ENCODE measurements at regions not wholly inside any gene's neighbourhood (a gene's known extent, or its start where the extent isn't known, plus 50 kb on each side); places are given as distances from the start of the nearest gene placed in this dataset.

GRCh38 chr15:81425905-81426304 is 51.9 kb upstream of the TMC3 start:
- peaks cover 4% of the 10 kb centered on the region for H3K9me3 Mint-ChIP-seq (ENCODE audit: low read depth)
- TF ChIP-seq CTCF (IDR thresholded peaks at IDR 0.05; ENCODE audit: unreplicated experiment), result no peak
- no peaks in the 10 kb centered on the region for H3K4me1 Mint-ChIP-seq (ENCODE audit: low read depth)
- H3K4me3 Mint-ChIP-seq (ENCODE audit: low read depth), result no peak overlapping the region
- no peak for DNase-seq (ENCODE audit: low spot score, unreplicated experiment)
- H3K27ac Mint-ChIP-seq, result no peak overlapping the region
- H3K27me3 Mint-ChIP-seq, result no peaks in the 10 kb centered on the region
- H3K36me3 Mint-ChIP-seq (ENCODE audit: insufficient read depth), result no peaks in the 10 kb centered on the region
